ENCODE measurements at regions not wholly inside any gene's neighbourhood (a gene's known extent, or its start where the extent isn't known, plus 50 kb on each side); places are given as distances from the start of the nearest gene placed in this dataset.

DNA sequence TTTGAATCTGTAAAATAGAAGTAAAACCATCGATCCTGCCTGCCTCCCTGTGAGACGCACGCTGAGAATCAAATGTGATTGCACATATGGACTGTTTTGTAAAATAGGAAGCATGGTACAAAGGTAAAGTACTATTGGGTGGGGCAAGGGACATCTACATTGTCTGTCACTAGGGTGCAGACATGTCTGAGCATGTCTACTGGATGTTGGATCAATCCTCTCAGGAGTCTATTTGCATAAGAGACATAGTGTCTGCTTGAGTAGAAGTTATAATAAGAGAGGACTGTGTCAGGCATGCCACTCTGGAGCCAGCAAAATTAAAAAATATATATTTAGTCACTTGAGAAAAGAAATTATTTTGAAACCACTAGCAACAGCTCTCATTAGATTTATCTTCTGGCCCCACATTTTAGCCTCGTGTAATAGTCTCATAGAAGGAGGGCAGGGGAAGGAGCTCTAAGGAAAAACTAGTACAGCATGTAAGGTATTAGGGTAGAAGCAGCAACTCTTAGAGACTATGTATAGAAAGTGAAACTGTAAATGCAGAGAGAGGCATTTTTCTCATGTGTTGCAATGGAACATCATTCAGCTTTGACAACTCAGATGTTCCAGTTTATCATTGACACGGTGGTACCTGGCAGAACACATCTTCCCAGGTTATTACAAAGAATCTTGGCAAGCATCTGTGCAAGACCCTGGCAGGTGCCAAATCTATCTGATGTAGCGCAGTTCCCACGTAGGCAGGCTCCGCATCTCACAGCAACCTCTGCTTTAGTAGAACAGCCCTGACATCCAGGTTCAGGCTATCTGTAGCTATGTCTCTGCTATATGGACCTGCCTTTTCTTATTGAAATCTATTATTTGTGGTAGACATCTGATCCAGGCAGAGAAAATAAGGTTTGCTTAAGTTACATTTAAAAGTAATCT is 85.2 kb upstream of the CHL1 start:
- TF ChIP-seq, protein P1, sequence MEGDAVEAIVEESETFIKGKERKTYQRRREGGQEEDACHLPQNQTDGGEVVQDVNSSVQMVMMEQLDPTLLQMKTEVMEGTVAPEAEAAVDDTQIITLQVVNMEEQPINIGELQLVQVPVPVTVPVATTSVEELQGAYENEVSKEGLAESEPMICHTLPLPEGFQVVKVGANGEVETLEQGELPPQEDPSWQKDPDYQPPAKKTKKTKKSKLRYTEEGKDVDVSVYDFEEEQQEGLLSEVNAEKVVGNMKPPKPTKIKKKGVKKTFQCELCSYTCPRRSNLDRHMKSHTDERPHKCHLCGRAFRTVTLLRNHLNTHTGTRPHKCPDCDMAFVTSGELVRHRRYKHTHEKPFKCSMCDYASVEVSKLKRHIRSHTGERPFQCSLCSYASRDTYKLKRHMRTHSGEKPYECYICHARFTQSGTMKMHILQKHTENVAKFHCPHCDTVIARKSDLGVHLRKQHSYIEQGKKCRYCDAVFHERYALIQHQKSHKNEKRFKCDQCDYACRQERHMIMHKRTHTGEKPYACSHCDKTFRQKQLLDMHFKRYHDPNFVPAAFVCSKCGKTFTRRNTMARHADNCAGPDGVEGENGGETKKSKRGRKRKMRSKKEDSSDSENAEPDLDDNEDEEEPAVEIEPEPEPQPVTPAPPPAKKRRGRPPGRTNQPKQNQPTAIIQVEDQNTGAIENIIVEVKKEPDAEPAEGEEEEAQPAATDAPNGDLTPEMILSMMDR (IDR thresholded peaks at IDR 0.05; ENCODE audit: unreplicated experiment), result no peak
- Mint-ChIP-seq H3K9me3 (ENCODE audit: unreplicated experiment) (peaks cover 21% of the 10 kb centered on the region), H3K4me3 (ENCODE audit: unreplicated experiment) (no peak overlapping the region), H3K4me1 (ENCODE audit: unreplicated experiment) (no peaks in the 10 kb centered on the region), H3K27ac (ENCODE audit: unreplicated experiment) (no peak overlapping the region), H3K27me3 (ENCODE audit: unreplicated experiment) (no peaks in the 10 kb centered on the region), H3K36me3 (ENCODE audit: low read depth, unreplicated experiment) (peaks cover 4% of the 10 kb centered on the region)
- no peak for DNase-seq (ENCODE audit: low spot score)

DNA sequence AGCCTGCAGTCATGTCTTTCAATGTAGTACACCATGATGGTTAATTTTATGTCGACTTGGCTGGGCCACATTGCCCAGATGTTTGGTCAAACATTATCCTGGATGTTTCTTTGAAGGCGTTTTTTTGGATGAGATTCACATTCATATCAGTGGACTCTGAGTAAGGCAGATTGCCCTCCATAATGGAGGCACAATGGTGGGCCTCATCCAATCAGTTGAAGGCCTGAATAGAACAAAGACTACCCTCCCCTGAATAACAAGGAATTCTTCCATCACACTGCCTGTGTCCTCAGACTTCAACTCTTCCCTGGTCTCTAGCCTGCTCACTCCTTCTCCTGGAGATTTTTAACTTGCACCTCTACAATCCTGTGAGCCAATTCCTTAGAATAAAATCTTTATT is 83.8 kb upstream of the CHL1 start:
- Mint-ChIP-seq H3K4me3 (ENCODE audit: unreplicated experiment) (no peak overlapping the region), H3K36me3 (ENCODE audit: low read depth, unreplicated experiment) (peaks cover 4% of the 10 kb centered on the region), H3K27ac (ENCODE audit: unreplicated experiment) (no peak overlapping the region), H3K27me3 (ENCODE audit: unreplicated experiment) (no peaks in the 10 kb centered on the region), H3K4me1 (ENCODE audit: unreplicated experiment) (no peaks in the 10 kb centered on the region), H3K9me3 (ENCODE audit: unreplicated experiment) (peaks cover 21% of the 10 kb centered on the region)
- TF ChIP-seq, protein P1 (IDR thresholded peaks at IDR 0.05; ENCODE audit: unreplicated experiment), result no peak
- DNase-seq (ENCODE audit: low spot score), result no peak

DNA sequence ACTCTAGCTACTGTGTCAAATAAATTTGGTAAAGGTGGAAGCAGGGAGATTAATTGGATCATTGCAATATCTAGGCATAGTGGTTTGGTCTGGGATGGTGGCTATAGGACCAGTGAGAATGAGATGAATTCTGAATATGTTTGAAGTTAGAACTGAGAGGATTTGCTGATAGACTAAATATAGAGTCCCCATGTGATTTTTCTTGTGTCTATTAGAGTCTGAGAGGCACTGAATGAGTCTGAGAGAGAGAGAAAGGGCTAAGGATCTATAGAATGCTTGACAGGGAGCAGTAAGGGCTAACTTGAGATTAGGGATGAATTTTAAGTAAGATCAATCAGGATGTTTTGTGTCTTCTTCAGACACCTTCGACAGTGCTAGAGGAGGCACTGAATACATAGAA is 77.9 kb upstream of the CHL1 start:
- TF ChIP-seq, protein P1 (IDR thresholded peaks at IDR 0.05; ENCODE audit: unreplicated experiment), result no peak
- Mint-ChIP-seq H3K9me3 (ENCODE audit: unreplicated experiment) (peaks cover 7% of the 10 kb centered on the region), H3K36me3 (ENCODE audit: low read depth, unreplicated experiment) (no peaks in the 10 kb centered on the region), H3K4me3 (ENCODE audit: unreplicated experiment) (no peak overlapping the region), H3K27me3 (ENCODE audit: unreplicated experiment) (no peaks in the 10 kb centered on the region), H3K4me1 (ENCODE audit: unreplicated experiment) (no peaks in the 10 kb centered on the region), H3K27ac (ENCODE audit: unreplicated experiment) (no peak overlapping the region)
- no peak for DNase-seq (ENCODE audit: low spot score)

DNA sequence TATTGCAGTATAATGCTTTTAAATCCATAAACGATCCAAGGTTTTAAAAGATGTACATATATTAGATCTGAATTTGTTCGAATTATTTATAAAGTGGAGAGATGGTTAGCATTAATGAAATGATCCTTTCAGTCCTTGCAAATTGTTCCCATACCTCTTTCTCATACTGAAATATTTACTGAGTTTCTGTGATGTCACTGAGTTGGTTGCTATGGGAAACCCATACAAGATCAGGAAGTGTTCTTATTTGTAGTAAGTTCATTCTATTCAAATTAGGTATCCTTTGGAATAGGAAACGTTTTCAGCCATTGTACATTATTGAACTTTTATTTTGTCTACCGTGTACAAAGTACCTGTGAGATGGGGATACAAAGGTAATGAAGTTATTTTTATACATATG is 73.2 kb upstream of the CHL1 start:
- Mint-ChIP-seq H3K36me3 (ENCODE audit: low read depth, unreplicated experiment) (no peaks in the 10 kb centered on the region), H3K27me3 (ENCODE audit: unreplicated experiment) (no peaks in the 10 kb centered on the region), H3K9me3 (ENCODE audit: unreplicated experiment) (peaks cover 25% of the 10 kb centered on the region), H3K4me3 (ENCODE audit: unreplicated experiment) (no peak overlapping the region), H3K27ac (ENCODE audit: unreplicated experiment) (no peak overlapping the region), H3K4me1 (ENCODE audit: unreplicated experiment) (no peaks in the 10 kb centered on the region)
- DNase-seq (ENCODE audit: low spot score), result no peak
- TF ChIP-seq, protein P1 (IDR thresholded peaks at IDR 0.05; ENCODE audit: unreplicated experiment), result no peak

DNA sequence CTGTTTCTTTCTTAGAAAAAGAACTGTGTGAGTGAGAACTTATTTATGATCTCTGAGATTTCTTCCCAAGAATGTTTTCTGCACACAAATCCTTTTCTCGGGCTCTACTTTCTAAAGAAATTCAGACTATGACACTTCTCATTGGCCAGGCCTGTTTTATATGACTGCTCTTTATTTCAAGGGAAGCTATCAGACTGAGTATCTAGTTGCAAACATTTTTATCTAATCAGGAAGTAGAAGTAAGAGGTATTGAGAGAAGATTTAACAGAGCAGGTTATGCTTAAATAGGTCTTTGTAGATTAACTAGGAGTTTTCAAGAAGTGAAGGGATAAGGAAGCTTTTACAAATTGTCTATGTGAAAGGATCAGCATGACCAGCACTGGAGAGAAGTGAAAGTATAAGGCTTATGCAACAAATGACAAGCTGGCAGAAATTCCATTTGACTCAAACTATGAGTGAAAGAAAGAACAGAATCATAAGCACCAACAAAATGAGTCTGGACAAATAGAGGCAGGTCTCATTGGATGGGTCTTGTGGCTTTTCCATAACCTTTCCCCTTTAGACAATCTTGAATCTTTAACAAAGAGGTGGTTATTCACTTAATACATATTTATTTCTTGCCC is 71.9 kb upstream of the CHL1 start:
- Mint-ChIP-seq H3K27me3 (ENCODE audit: unreplicated experiment) (no peaks in the 10 kb centered on the region), H3K4me3 (ENCODE audit: unreplicated experiment) (no peak overlapping the region)
- no peak for DNase-seq (ENCODE audit: low spot score)

More for the DNA sequence above, 71.9 kb upstream of the CHL1 start:
- Mint-ChIP-seq H3K9me3 (ENCODE audit: unreplicated experiment) (peaks cover 25% of the 10 kb centered on the region), H3K4me1 (ENCODE audit: unreplicated experiment) (no peaks in the 10 kb centered on the region), H3K36me3 (ENCODE audit: low read depth, unreplicated experiment) (no peaks in the 10 kb centered on the region), H3K27ac (ENCODE audit: unreplicated experiment) (no peak overlapping the region)
- TF ChIP-seq, protein P1 (IDR thresholded peaks at IDR 0.05; ENCODE audit: unreplicated experiment), result no peak

Data from endothelial cell (in vitro differentiated cells).